K562 (cell line): ENCODE measurements at regions not wholly inside any gene's neighbourhood (a gene's known extent, or its start where the extent isn't known, plus 50 kb on each side); places are given as distances from the start of the nearest gene placed in this dataset.

ENCODE experiments used
- BRF1 ChIP-seq: IDR thresholded peaks from 3 replicates; pipeline ENCODE4 v1.6.1; 2011; ENCODE audit warnings: borderline replicate concordance, mild to moderate bottlenecking; ENCODE audit not compliant: insufficient read length; ENCODE audit errors: extremely low read depth
- CBFB ChIP-seq: sonication (generic); formaldehyde crosslinking; IDR thresholded peaks from 2 replicates; pipeline ENCODE4 v1.4.0; 2020; ENCODE audit warnings: mild to moderate bottlenecking, missing genetic modification reagents
- CREB1 ChIP-seq, 2 experiments: sonication (generic) in 1 of 2; formaldehyde crosslinking in 1 of 2; IDR thresholded peaks; 2 replicates each; pipeline versions ENCODE4 v1.6.1 to v1.8.0; 2012 to 2022; ENCODE audit warnings: inconsistent platforms in 1 of 2, mild to moderate bottlenecking in 1 of 2, missing genetic modification reagents in 1 of 2, moderate library complexity in 1 of 2
- CTCF ChIP-seq, 3 experiments: IDR thresholded peaks in 2 of 3; conservative IDR thresholded peaks in 1 of 3; 2 replicates each; pipeline ENCODE4 v1.5.1; 2011 to 2012; ENCODE audit warnings: low read length in 3 of 3, mild to moderate bottlenecking in 3 of 3, control low read depth in 2 of 3, improper control_type of control experiment in 1 of 3, inconsistent platforms in 1 of 3, low read depth in 1 of 3, mixed read lengths in 1 of 3, moderate library complexity in 1 of 3; ENCODE audit not compliant: insufficient read depth in 2 of 3
- FOXA1 ChIP-seq: fragments of 450-650 bp; IDR thresholded peaks from 2 replicates; pipeline ENCODE4 v1.6.1; 2016; ENCODE audit warnings: mild to moderate bottlenecking, borderline replicate concordance
- KLF6 ChIP-seq: fragments of 250-450 bp; sonication (Bioruptor Pico); IDR thresholded peaks from 2 replicates; pipeline ENCODE4 v1.4.0; 2020; ENCODE audit warnings: mild to moderate bottlenecking, moderate library complexity, borderline replicate concordance
- MTA1 ChIP-seq: fragments of 450-650 bp; IDR thresholded peaks from 2 replicates; pipeline ENCODE4 v1.6.1; 2017; ENCODE audit warnings: borderline replicate concordance
- POLR2A ChIP-seq: fragments of 450-650 bp; conservative IDR thresholded peaks from 2 replicates; pipeline ENCODE4 v1.6.1; 2016
- POLR2AphosphoS5 ChIP-seq: IDR thresholded peaks from 2 replicates; pipeline ENCODE4 v1.6.1; 2011; ENCODE audit warnings: mild to moderate bottlenecking, low read depth, low read length, moderate library complexity; ENCODE audit not compliant: control insufficient read depth, insufficient read depth
- SP1 ChIP-seq: sonication (generic); formaldehyde crosslinking; IDR thresholded peaks from 2 replicates; pipeline ENCODE4 v1.8.1; 2022; ENCODE audit warnings: mild to moderate bottlenecking, missing genetic modification reagents
- TRIM28 ChIP-seq: fragments of 450-650 bp; IDR thresholded peaks from 2 replicates; pipeline ENCODE4 v1.6.1; 2017
- ZFP36 ChIP-seq: fragments of 150-350 bp; IDR thresholded peaks from 2 replicates; pipeline ENCODE4 v1.6.1; 2018; ENCODE audit warnings: low read length, low read depth; ENCODE audit not compliant: partially characterized antibody
- TF ChIP-seq, protein P1 (sequence below): fragments of 250-450 bp; sonication (Bioruptor Pico); IDR thresholded peaks from 2 replicates; pipeline ENCODE4 v1.8.0; 2021; ENCODE audit warnings: mild to moderate bottlenecking, moderate library complexity

GRCh38 chr5:135743705-135744411 lies 90.6 kb upstream of the SLC25A48 start:
- TF ChIP-seq BRF1 (no peak), SP1 (CRISPR knock-in tag) (no peak), CBFB (CRISPR knock-in tag) (no peak), TRIM28 (no peak), CREB1 (IDR thresholded peaks at IDR 0.05) (no peak), CREB1 (CRISPR knock-in tag; IDR thresholded peaks at IDR 0.05) (no peak), CTCF (IDR thresholded peaks at IDR 0.05 in 2 of 3, conservative IDR thresholded peaks at IDR 0.05 in 1 of 3; ENCODE audit: insufficient read depth in 2 of 3, low read depth in 1 of 3, low read length in 3 of 3) (no peak), ZFP36 (no peak), POLR2AphosphoS5 (no peak), KLF6 (CRISPR knock-in tag) (no peak), POLR2A (no peak), FOXA1 (no peak), MTA1 (no peak)
- TF ChIP-seq, protein P1, sequence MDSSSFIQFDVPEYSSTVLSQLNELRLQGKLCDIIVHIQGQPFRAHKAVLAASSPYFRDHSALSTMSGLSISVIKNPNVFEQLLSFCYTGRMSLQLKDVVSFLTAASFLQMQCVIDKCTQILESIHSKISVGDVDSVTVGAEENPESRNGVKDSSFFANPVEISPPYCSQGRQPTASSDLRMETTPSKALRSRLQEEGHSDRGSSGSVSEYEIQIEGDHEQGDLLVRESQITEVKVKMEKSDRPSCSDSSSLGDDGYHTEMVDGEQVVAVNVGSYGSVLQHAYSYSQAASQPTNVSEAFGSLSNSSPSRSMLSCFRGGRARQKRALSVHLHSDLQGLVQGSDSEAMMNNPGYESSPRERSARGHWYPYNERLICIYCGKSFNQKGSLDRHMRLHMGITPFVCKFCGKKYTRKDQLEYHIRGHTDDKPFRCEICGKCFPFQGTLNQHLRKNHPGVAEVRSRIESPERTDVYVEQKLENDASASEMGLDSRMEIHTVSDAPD (CRISPR knock-in tag) = no peak
